Effector CD4-positive, alpha-beta T cell (primary cell): ENCODE measurements at regions not wholly inside any gene's neighbourhood (a gene's known extent, or its start where the extent isn't known, plus 50 kb on each side); places are given as distances from the start of the nearest gene placed in this dataset.

ENCODE experiments used
- DNase-seq: peaks from one replicate; pipeline ENCODE4 v3.0.0-alpha.2; 2020

DNA sequence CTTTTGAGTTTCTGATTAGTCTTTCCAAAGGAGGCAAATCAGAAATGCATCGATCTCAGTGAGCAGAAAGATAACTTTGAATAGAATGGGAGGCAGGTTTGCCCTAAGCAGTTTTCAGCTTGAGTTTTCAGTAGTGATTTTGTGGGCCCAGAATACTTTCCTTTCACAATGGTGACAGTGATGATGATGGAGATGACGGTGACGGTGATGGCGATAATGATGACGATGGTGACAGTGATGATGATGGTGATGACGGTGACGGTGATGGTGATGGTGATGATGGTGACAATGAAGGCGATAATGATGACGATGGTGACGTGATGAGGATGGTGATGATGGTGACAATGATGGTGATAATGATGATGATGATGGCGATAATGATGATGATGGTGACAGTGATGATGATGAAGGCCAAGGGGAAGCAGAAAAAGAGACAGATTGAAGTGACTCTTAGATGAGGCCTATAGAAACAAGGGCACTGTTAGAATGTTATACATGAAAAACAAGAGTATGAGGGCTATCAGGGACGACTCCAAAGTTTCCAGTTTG lies 153.4 kb upstream of the B3GAT1 start:
- DNase-seq = no peak

DNA sequence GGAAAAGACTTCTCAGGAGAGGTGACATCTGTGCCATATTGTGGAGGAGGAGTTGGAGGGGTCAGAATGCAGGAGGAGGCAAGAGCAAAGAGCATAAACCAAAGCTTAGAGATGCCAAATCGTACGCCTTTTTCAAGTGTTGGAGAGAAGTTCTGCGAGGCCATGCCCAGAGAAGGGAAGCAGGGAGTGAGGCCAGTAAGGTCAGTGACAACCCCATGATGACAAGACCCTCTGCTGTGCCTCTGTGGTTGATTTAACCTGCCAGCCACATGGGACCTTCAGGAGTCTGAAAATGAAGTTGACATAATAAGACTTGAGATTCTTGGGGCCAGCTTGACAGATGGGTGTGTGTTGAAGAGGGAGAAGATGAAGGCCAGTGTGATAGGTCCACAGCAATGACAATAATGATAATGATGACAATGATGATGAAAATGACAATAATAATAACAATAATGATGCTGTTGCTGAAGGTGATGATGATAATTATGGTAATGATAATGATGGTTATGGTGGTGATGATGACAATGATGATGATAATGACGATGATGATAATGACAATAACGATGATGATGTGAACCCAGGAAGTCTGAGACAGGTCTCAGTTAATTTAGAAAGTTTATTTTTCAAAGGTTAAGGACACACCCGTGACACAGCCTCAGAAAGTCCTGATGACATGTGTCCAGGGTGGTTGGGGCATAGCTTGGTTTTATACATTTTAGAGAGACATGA lies 152.6 kb upstream of the B3GAT1 start:
- no peak for DNase-seq

DNA sequence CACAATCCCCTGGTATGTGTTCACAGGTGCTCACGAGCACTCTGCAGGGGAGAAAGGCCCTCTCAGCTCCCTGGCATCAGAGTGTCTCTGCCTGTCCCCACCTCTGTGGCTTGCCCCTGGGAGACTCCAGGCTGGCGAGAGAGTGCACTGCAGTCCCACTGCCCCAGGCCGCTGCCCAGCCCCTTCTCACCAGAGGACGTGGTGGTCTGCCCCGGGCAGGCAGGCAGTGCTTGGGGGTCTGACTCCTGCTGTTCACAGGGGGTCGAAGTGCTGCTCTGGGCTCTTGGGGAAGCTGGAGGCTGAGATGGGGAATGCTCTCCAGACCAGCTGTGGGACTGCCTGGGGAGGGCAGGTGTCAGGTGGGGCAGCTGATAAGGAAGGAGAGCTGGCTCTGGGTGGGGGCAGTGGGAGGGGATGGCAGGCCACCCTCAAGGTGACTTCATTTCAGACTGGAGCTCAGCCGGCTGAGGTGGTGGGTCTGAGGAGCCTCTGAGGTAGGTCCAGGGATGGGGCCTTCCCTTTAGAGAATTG lies 151.0 kb upstream of the B3GAT1 start:
- DNase-seq = no peak

DNA sequence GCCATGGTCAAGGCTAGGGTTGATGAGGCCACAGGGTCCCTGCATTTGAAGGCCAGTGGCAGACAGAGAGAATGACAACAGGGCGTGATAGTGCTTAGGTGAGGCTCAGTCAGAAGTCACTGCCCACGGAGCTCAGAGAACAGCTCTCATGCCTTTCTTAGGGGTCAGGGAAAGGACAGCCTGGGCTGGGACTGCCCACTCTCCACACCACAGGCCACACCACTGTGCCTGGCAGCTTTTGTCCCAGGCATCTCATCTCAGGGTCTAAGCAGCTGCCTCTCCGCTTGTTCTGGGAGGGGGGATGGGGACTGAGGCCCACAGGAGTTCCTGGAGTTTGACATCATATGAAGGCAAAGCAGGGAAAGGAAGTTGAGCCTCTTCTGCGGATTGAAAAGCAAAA lies 150.2 kb upstream of the B3GAT1 start:
- no peak for DNase-seq

DNA sequence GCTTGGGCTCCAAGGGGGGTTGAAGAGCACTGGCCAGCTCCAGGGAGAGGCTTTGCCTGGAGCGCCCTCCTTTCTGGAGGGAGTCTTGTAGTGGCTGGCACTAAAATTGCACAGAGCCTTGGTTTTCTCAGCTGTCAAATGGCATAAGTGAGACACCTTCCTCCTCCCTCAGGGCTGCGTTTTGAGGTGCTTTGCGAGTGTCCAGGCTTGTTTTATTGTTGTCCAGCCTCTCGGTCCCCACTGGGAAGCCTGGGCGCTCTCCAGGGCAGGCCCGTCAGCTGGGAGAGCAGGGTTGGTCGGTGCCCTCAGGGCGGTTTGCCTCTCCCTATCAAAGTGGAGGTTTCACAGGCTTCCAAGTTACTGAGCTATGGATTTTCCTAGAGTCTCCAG lies 149.3 kb upstream of the B3GAT1 start:
- DNase-seq = no peak

DNA sequence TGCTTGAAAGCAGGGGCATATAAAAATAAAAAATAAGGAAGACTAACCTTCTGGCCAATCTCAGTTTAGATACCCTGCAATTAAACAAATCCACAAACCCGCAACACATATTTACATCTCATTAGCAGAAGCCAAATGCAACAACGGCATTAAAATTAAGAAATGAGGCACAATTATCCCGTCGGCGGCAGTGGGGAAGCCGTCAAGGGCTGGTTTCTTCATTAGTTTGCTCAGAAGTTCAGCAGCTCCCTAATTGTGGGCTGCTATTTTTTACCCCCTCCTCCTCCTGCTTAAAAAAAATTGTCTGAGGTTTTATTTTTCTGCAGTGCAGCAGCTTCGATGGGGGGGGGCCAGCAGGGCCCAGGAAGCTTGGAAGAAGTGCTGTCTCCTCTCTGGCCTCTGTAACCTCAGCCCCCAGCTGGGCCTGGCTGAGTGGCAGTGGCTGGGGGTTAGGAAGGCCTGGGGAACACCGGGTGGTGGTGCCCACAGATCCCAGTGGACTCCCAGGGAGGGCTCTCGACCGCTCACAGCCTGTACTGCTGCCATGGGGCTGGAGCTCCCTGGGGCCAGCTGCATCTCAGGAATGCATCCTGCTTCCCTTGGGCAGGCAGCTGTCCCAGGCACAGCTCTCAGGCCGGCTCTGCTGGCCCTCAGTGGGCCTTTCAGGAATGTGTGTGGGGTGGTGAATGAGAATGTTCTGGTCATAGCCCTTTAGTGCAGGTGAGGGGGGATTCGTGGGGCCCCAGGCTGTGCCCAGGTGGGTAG lies 148.7 kb upstream of the B3GAT1 start:
- DNase-seq = no peak

DNA sequence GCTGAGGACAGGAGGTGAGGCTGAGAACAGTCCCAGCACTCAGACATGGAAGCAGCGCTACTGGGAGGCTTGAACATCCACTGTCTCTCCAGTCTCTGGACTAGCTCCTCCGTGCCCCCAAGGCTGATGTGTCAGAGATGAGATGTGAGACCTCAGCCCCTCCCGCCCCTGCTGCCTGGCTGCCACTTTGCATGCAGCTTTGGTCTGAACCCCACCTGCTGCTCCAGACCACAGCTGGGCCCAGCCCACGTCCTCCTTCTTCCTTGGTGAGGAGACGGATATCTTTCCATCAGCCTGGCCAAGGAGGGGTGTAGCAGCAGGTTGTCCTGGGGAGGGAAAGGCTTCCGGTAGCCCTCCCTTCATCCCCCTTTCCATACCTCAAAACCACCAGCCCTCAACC lies 148.0 kb upstream of the B3GAT1 start:
- DNase-seq = no peak

DNA sequence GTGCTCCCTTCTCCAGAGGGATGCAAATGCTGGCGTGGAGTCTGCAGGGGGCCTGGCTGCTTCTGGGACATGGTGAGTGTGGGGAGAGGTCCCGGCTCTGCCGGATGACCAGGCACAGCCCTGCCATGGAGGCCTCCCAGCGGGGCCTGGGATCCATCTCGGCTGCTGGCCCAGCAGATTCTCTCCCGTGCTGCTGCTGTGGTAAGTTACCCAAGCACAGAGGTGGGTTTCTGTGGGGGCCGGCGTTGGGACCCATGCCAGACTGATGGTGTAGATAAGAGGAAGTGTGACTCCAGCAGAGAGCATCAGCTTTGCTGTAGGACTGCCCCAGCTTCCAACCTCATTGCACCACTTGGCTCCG lies 147.5 kb upstream of the B3GAT1 start:
- no peak for DNase-seq

DNA sequence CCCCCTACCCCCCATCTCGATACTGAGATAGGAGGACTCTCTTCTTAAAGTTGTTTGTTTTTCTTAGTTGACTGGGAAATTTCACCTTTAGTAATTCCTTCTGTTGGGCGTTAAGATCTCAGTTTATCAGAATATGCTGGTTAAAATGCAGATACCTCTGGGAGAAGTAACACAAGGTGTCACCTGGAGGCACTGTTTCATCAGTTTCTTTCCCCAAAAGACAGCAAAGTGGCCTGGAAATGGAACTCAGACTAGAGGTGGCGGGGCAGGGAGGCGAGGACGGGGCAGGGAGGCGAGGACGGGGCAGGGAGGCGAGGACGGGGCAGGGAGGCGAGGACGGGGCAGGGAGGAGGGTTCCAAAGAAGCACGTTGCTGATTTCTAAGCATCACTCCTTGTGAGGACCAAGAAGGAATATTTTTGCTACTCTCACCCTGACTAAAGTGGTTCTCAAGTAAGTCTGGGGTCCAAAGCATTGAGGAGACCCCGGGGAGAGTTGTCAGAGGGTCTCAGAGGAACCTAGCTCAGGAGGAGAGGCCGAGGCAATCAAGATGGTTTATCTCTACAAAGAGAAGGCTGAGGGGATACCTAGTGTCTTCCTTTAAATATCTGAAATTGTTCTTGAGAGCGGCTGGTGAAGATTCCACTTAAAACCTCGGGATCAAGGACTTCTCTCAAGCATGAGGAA lies 147.0 kb upstream of the B3GAT1 start:
- DNase-seq = no peak

DNA sequence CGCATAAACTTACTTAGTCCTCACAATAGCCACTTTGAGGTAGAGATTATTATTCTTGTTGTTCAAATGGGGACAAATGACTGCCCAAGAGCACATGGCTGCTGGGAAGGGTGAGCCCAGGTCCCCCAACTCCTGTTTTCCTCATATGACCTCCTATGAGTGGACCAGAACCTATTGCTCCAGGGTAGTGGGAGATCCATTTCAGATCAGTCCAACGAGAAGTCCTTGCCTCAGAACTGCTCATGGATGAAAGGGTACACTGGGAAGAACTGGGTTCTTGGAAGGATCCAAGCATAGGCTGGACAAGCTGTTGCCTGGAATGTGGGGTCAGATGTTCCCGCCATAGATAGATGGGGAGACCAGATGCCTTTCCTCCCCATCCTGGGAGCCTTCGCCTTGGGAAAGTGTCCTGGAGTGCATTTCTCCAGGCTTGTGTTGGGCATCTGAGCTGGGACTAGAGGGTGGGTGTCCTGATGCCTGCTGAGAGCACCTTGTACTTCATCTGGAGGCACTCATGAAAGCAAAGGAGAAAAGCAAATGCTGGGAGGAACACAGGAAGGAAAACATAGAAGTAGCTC lies 146.3 kb upstream of the B3GAT1 start:
- no peak for DNase-seq

DNA sequence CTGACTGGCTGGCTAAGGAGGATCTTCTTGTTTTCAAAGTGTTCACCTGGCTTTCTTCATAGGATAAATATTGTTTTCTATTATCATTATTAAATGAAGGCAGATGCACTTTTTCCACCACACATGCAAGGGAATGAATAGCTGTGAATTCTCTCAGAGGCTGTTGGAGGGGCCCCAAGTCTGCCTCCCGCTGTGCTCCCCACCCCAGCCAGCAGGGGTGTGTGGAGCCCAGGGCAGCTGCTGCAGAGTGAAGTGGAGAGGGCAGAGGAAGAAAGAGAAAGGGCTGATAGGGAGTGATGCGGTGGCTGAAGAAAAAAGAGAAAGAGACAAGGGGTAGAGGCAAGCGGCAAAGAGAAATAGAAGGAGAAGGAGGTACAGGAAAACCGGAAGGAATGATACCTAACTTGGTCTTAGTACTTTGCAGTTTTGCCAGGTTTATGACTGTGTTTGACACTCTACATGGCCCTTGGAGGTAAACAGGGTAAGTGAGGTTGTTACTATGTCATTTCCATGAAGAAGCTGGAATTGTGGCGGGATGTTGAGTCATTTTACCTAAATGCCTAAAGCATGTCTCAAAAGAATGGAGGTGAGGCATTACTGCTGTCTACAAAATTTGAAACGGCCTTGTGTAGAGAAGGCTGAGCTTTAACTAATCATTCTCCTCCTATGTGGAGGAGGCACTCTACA lies 145.7 kb upstream of the B3GAT1 start:
- no peak for DNase-seq

DNA sequence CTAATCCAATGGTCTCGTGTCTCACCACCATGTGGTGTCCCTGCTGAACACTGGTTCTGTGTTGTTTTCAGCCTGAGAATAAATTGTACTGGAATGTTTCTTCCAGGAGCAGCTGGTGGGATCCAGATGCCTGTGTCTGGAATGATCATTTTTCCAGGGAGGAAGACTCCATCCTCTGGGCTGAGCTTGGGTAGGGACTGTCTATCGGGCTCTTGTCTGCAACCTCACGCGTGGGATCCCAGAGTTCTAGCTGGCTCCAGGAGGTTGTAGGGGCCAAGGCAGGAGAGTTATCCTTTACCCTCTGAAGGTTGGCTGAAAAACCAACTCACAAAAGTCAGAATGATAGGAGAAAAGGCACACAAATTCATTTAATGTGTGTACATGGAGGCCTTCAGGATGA lies 144.1 kb upstream of the B3GAT1 start:
- no peak for DNase-seq

DNA sequence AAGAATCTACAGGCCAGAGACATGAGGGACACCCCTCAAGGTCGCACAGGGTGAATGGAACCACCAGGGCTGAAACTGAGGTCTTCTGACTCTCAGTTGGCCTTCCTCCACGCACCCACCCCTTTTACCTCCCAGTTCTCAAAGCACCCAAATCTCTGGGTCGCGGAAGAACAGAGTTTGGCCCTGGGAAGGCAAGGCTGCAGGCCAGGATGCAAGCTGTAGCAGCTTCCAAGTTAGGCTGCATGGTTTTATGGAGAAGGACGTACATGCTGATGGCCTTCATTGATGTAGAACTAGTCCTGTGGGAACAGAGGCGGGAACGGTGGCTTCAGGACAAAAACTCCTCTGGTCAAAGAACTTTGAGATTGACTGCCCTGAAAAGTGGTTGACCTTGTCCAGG lies 143.5 kb upstream of the B3GAT1 start:
- no peak for DNase-seq

DNA sequence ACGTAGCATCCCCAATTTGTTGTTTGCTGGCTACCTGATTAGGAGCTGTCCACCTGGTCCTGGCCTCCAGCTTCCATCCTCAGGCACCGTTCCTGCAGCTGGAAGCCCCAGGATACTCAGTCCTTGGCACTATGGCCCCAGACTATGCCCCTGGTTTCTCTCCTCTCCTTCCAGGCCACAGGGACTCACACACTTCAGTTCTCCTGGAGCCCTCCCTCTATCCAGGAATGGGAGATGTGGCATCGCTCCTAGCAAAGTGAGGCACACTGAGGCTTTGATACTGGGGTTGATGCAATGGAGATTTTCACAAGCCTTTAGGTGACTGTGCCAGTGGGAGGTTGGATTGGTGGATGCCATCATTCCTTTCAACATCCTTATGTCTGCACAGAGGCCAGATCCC lies 142.8 kb upstream of the B3GAT1 start:
- no peak for DNase-seq

DNA sequence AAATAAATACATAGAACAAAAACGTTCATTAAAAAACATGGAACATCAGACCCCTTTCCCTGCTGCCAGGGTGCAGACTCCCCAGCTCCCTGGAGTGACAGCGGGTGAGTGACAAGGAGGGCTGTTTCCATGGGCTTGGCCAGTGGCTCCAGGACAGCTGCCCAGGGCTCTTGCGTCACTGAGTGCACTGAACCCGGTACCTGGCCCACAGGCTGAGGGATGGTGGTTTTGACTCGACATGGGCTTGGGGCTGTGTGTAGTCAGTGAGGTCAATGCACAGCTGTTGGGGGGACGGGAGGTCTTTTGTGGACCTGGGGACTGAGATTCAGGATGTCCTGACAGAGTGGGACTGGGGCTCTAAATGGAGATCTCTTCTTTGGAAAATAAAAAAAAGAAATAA lies 142.1 kb upstream of the B3GAT1 start:
- DNase-seq = no peak

DNA sequence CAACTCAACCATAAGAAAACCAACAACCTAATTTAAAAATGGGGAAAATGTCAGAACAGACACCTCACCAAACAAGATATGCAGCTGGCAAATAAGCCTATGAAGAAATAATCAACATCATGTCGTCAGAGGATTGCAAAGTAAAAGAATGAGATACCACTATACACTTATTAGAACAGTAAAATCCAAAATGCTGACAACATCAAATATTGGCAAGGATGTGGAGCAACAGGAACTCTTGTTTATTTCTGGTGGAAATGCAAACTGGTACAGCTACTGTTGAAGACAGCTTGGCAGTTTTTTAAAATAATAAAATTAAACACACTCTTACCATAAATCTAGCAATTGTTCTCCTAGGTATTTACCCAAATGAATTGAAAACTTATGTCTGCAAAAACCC lies 140.7 kb upstream of the B3GAT1 start:
- no peak for DNase-seq

DNA sequence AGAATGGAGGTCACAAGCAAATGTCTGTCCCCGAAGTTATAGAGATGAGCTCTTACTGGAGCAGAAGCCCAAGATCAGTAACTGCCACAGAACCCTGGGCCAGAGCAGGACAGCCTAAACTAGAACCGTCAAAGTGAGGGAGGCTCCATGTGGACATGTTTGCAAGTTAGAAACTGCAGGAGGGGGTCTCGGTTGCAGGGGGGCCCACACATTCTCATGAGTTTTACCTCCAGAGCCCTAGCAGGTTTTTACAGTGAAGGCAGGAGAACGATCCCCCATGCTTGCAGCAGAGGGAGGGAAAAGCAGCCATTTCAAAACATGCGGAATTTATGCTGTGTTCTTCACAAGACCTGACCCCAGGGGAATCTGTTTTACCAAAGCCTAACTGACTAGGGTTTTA lies 133.5 kb upstream of the B3GAT1 start:
- no peak for DNase-seq

DNA sequence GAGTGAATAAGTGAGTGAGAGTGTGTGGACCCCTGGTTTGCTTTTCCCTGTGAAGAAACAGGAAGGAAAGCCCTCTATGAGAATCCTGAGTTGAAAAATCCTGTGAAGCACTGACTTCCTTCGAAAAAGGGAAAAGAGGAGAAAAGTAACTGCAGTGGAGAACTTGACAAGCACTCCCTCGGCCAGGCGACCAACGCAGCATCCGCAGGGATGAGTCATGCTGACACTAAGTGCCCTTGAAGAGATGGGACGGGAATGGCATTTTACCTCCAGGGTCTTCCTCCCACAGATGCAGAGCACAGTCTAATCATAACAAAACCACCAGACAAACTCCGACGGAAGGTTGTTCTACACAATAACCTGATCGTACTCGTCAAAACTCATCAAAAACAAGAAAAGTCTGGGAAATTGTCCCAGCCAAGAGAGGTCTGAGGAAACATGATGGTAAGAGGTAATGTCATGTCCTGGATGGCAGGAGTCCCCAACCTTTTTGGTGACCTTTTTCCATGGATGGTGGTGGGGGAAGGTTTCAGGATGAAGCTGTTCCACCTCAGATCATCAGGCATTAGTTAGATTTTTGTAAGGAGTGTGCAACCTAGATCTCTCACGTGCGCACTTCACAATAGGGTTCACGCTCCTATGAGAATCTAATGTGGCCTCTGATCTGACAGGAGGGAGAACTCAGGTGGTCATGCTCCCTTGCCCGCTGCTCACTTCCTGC lies 132.2 kb upstream of the B3GAT1 start:
- DNase-seq = no peak

DNA sequence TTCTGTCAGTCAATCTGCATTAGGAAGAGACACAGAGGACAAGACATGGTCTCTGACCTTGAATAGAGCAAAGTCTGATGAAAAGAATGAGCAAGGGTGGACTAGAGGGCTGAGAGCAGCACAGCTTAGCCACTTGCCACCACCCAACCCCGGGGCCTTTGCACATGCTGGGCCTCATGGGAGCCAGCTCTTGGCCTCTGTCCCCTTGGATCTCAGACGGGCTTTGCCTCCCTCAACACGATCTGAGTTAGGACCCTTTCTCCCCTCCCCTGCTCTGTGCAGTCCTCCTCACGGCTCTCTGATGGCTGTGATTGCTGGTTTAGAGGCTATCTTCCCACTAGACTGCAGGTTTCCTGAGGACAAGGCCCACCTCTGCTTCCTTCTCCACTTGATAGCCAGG lies 131.6 kb upstream of the B3GAT1 start:
- DNase-seq = no peak

DNA sequence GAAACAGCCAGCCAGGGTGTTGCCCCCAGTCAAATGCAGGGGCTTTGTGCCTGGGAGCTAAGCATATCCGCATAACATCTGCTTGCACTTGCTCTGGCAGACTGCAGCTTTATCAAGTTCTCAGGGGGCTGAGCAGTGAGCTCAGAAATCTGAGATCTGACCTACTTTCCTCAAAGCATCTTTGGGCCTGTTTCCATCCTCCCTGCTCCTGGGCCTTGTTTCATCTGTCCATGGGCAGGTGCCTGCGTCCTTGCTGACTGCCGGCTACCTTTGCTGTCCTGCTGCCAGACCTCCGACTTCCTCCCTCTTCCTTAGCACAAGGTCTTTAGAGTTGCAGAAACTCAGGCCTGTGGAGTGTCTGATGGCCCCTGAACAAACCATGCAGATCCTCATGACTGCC lies 131.2 kb upstream of the B3GAT1 start:
- DNase-seq = no peak

DNA sequence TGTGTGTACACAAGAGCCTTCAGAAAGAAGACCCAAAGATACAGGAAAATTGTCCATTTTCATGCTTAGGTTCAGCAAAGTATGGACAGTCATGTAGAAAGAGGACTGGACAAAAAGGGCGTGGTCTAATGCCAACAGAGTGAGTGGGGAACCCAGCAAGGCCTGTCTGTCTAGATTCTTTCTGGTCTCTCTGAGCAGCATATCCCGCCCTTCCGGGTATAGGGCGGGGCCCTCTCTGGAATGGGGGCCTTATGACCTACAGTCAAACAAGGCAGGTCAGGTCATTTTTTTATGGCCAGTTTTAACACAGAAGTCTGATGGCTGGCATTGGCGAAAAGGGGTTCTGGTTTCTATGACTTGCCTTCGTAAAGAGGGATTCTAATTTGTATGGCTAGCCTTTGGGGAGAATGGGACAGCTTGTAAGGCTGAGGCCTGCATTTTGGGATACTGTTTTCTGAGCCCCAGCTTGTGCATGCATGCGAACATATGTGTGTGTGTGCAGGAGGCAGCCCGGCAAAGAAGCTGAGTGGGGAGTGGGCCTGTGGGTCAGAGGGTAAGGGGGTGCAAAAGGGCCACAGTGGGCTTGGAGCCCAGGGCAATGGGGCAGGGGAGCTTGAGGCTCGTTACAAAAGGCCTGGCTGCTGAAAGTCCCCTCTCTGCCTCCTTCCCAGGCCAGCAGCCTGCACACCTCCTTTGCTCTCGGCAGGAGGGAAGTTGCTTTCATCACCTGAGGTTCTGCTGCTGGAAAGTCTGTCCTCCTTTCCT lies 130.5 kb upstream of the B3GAT1 start:
- no peak for DNase-seq
